ENCODE measurements at regions not wholly inside any gene's neighbourhood (a gene's known extent, or its start where the extent isn't known, plus 50 kb on each side); places are given as distances from the start of the nearest gene placed in this dataset.

- TF ChIP-seq SP1 (IDR thresholded peaks at IDR 0.05) (no peak), HDGF (IDR thresholded peaks at IDR 0.05; ENCODE audit: borderline replicate concordance) (no peak), ELF4 (IDR thresholded peaks at IDR 0.05) (no peak), SUZ12 (IDR thresholded peaks at IDR 0.05) (no peak), CTBP1 (IDR thresholded peaks at IDR 0.05; ENCODE audit: borderline replicate concordance) (no peak), FOXA1 (IDR thresholded peaks at IDR 0.05) (no peak), FOXK2 (IDR thresholded peaks at IDR 0.05) (no peak), FOXM1 (IDR thresholded peaks at IDR 0.05; ENCODE audit: borderline replicate concordance) (no peak), TARDBP (IDR thresholded peaks at IDR 0.05) (no peak), ZNF384 (IDR thresholded peaks at IDR 0.05) (no peak), PKNOX1 (IDR thresholded peaks at IDR 0.05) (no peak), BHLHE40 (IDR thresholded peaks at IDR 0.05; ENCODE audit: borderline replicate concordance) (no peak), ARNT (IDR thresholded peaks at IDR 0.05) (no peak)
Observed at GRCh38 chr20:7654231-7654630, 286.0 kb downstream of the HAO1 start.
